IMR-90 (cell line): ENCODE measurements at regions not wholly inside any gene's neighbourhood (a gene's known extent, or its start where the extent isn't known, plus 50 kb on each side); places are given as distances from the start of the nearest gene placed in this dataset.
A peak's percentile ranks its signal among the peaks of the same experiment; 100 is the strongest.

Experiments used
- ATAC-seq: fragments of 200-7000 bp; cut with Tn5 transposase; 2 replicates; pipeline ENCODE4 v1.9.1; 2020; ENCODE audit warnings: low read depth, mild to moderate bottlenecking, moderate library complexity
- BruUV-seq: library from RNA; stranded (reverse); fragments of 400-500 nt; replicated peaks from 2 replicates; lab custom pipeline; 2021; lab: Mats Ljungman, UMichigan
- CTCF ChIA-PET: fragments of 300-600 bp; formaldehyde crosslinking; extraction: SDS; loops from one replicate; lab custom pipeline; 2021; ENCODE audit warnings: antibody characterized with exemption; lab: Yijun Ruan, JAX
- POLR2A ChIA-PET: fragments of 300-600 bp; sonication (Branson Sonifier 250); formaldehyde crosslinking; loops from one replicate; lab custom pipeline; 2022; ENCODE audit warnings: antibody characterized with exemption; ENCODE audit not compliant: unreplicated experiment; lab: Charles Lee
- DNase-seq: peaks from one replicate; pipeline ENCODE4 v3.0.0; 2013
- H2AFZ ChIP-seq: replicated peaks from 2 replicates; pipeline ENCODE3; 2013; ENCODE audit warnings: low read length, mild to moderate bottlenecking; ENCODE audit not compliant: poor library complexity
- H2AK5ac ChIP-seq: 2 replicates; pipeline ENCODE4 v1.6.1; 2013; ENCODE audit warnings: low read depth, low read length, inconsistent platforms
- H2AK9ac ChIP-seq: replicated peaks from 2 replicates; pipeline ENCODE3; 2013; ENCODE audit warnings: mild to moderate bottlenecking, low read depth, low read length, moderate library complexity; ENCODE audit not compliant: poor library complexity
- H2BK120ac ChIP-seq: 2 replicates; pipeline ENCODE4 v1.6.1; 2013; ENCODE audit warnings: low read depth, low read length, inconsistent platforms
- H2BK15ac ChIP-seq: 3 replicates; pipeline ENCODE4 v1.6.1; 2013; ENCODE audit warnings: low read depth, low read length, inconsistent platforms
- H2BK20ac ChIP-seq: 2 replicates; pipeline ENCODE4 v1.6.1; 2013; ENCODE audit warnings: low read depth, mild to moderate bottlenecking, inconsistent platforms, low read length, moderate library complexity
- H2BK5ac ChIP-seq: 2 replicates; pipeline ENCODE4 v1.6.1; 2013; ENCODE audit warnings: mild to moderate bottlenecking, low read depth, low read length, inconsistent platforms; ENCODE audit not compliant: poor library complexity, severe bottlenecking
- H3K14ac ChIP-seq: replicated peaks from 2 replicates; pipeline ENCODE4 v1.6.1; 2013; ENCODE audit warnings: low read depth, low read length, inconsistent platforms
- H3K18ac ChIP-seq: 2 replicates; pipeline ENCODE4 v1.6.1; 2013; ENCODE audit warnings: low read depth, low read length, control low read depth
- H3K23ac ChIP-seq: 2 replicates; pipeline ENCODE4 v1.6.1; 2013; ENCODE audit warnings: low read depth, low read length, inconsistent platforms
- H3K27ac ChIP-seq: 2 replicates; pipeline ENCODE4 v1.5.1; 2013; ENCODE audit warnings: mild to moderate bottlenecking, control low read depth, low read length; ENCODE audit not compliant: insufficient read depth
- H3K27me3 ChIP-seq: 2 replicates; pipeline ENCODE4 v1.6.1; 2013; ENCODE audit warnings: low read length; ENCODE audit not compliant: control insufficient read depth, insufficient read depth
- H3K36me3 ChIP-seq: 2 replicates; pipeline ENCODE4 v1.6.1; 2013; ENCODE audit warnings: low read length, mixed read lengths; ENCODE audit not compliant: control insufficient read depth, insufficient read depth
- H3K4ac ChIP-seq: 2 replicates; pipeline ENCODE4 v1.6.1; 2013; ENCODE audit warnings: low read depth, low read length, inconsistent platforms
- H3K4me1 ChIP-seq: 2 replicates; pipeline ENCODE4 v1.6.1; 2013; ENCODE audit warnings: low read length, mixed read lengths; ENCODE audit not compliant: control insufficient read depth, insufficient read depth
- H3K4me2 ChIP-seq: 2 replicates; pipeline ENCODE4 v1.6.1; 2013; ENCODE audit warnings: low read depth, mild to moderate bottlenecking, control low read depth, low read length, moderate library complexity
- H3K4me3 ChIP-seq: 2 replicates; pipeline ENCODE4 v1.5.1; 2013; ENCODE audit warnings: low read depth, mild to moderate bottlenecking, control low read depth, low read length, moderate library complexity; ENCODE audit not compliant: insufficient read depth
- H3K56ac ChIP-seq: 2 replicates; pipeline ENCODE4 v1.6.1; 2013; ENCODE audit warnings: low read length, inconsistent platforms; ENCODE audit not compliant: insufficient read depth; ENCODE audit errors: extremely low read depth
- H3K79me1 ChIP-seq, 2 experiments: 2 replicates each; pipeline ENCODE4 v1.6.1; 2013; ENCODE audit warnings: low read length in 2 of 2, inconsistent platforms in 1 of 2, low read depth in 1 of 2
- H3K9ac ChIP-seq: 2 replicates; pipeline ENCODE4 v1.6.1; 2013; ENCODE audit warnings: low read depth, low read length, control low read depth
- H3K9me1 ChIP-seq: 2 replicates; pipeline ENCODE4 v1.6.1; 2013; ENCODE audit warnings: low read length, inconsistent platforms; ENCODE audit not compliant: insufficient read depth
- H3K9me3 ChIP-seq: 2 replicates; pipeline ENCODE4 v1.6.1; 2013; ENCODE audit warnings: low read length; ENCODE audit not compliant: control insufficient read depth, insufficient read depth
- H4K20me1 ChIP-seq: 2 replicates; pipeline ENCODE4 v1.6.1; 2013; ENCODE audit warnings: low read length, inconsistent platforms; ENCODE audit not compliant: insufficient read depth
- H4K5ac ChIP-seq: 2 replicates; pipeline ENCODE4 v1.6.1; 2013; ENCODE audit warnings: mild to moderate bottlenecking, low read depth, low read length, control low read depth
- H4K8ac ChIP-seq, 2 experiments: 2 replicates each; pipeline ENCODE4 v1.6.1; 2013; ENCODE audit warnings: low read depth in 2 of 2, low read length in 2 of 2, control low read depth in 1 of 2, inconsistent platforms in 1 of 2
- H4K91ac ChIP-seq: 2 replicates; pipeline ENCODE4 v1.6.1; 2013; ENCODE audit warnings: low read depth, low read length, inconsistent platforms; ENCODE audit not compliant: insufficient read depth
- BHLHE40 ChIP-seq: fragments of 150-350 bp; IDR thresholded peaks from 2 replicates; pipeline ENCODE4 v1.6.1; 2016; ENCODE audit warnings: mild to moderate bottlenecking, low read depth, low read length
- CEBPB ChIP-seq: IDR thresholded peaks from 2 replicates; pipeline ENCODE4 v1.6.1; 2012; ENCODE audit warnings: low read depth, low read length, improper control_type of control experiment
- MXI1 ChIP-seq: IDR thresholded peaks from 2 replicates; pipeline ENCODE4 v1.6.1; 2012; ENCODE audit warnings: low read depth, mild to moderate bottlenecking, low read length, moderate library complexity, borderline replicate concordance
- RAD21 ChIP-seq: IDR thresholded peaks from 2 replicates; pipeline ENCODE4 v1.6.1; 2012; ENCODE audit warnings: low read length, improper control_type of control experiment
- RCOR1 ChIP-seq: IDR thresholded peaks from 2 replicates; pipeline ENCODE4 v1.6.1; 2012; ENCODE audit warnings: mild to moderate bottlenecking, low read length, improper control_type of control experiment; ENCODE audit not compliant: insufficient replicate concordance
- SMC3 ChIP-seq: fragments of 150-350 bp; IDR thresholded peaks from 2 replicates; pipeline ENCODE4 v1.6.1; 2016; ENCODE audit warnings: low read depth, mild to moderate bottlenecking, antibody characterized with exemption, low read length, moderate library complexity
- dilution Hi-C: fragments of 300-500 bp; cut with HindIII; formaldehyde crosslinking; loops from one replicate; pipeline ENCODE4 v1.14.3; 2018; ENCODE audit warnings: low sequenced_read_pairs; ENCODE audit not compliant: unreplicated experiment
- in situ Hi-C: fragments of 300-500 bp; cut with MboI; formaldehyde crosslinking; loops from 3 replicates; pipeline ENCODE4 v1.14.3; 2019; ENCODE audit warnings: low sequenced_read_pairs, inconsistent platforms, mixed read lengths
- intact Hi-C: fragments of 100-400 bp; cut with micrococcal nuclease; formaldehyde crosslinking; loops from 2 replicates; pipeline ENCODE4 v1.10.0; 2022
- TF ChIP-seq, protein P1 (sequence below): conservative IDR thresholded peaks from 2 replicates; pipeline ENCODE4 v1.5.1; 2012; ENCODE audit warnings: mild to moderate bottlenecking, low read depth, low read length, improper control_type of control experiment

DNA sequence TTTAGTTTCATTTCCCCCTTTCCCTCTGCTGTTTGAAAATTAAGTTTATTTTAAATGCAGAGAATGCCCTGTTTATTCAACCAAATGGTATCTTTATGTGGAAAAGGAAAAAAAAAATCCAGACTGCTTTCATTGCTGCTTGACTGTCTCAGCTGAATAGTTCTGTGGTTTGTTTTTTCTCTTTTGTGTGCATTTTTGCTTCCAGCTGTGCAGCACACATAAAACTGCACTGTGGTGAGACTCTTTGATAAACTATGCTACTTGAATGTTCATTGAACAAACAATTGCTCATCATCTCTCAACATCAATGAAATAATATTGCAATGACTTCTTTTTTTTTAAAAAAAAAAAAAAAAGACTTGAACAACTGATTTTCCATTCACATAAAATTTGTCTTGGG is 78.6 kb upstream of the GLI3 start:
- H2BK120ac ChIP-seq = no peak overlapping the region
- ChIA-PET POLR2A (no interaction called here), CTCF (interaction anchor here (0.6 kb wide), 1 partner anchor 225 kb away, joined by 3 read pairs; no protein-coding TSS in a partner anchor)
- no peak overlapping the region for H4K5ac ChIP-seq
- intact Hi-C loops (no loop called here), in situ Hi-C loops (no loop called here), dilution Hi-C loops (no loop called here)
- no peak overlapping the region for H3K23ac ChIP-seq
- H4K20me1 ChIP-seq = no peaks in the 10 kb centered on the region
- peak; percentile 53 for ATAC-seq
- peaks cover 2% of the 10 kb centered on the region; the same call in 1 of the 2 replicates for H3K9me3 ChIP-seq
- H3K4me3 ChIP-seq = no peak overlapping the region
- H2AFZ ChIP-seq = no peak overlapping the region
- peak; percentile 1 for DNase-seq
- no TSS peak for BruUV-seq
- no peak overlapping the region for H2BK20ac ChIP-seq
- H3K14ac ChIP-seq = no peak overlapping the region
- H2BK15ac ChIP-seq = no peak overlapping the region
- TF ChIP-seq CEBPB (no peak), RCOR1 (no peak), SMC3 (no peak), BHLHE40 (no peak), RAD21 (no peak), MXI1 (no peak)
- TF ChIP-seq, protein P1, sequence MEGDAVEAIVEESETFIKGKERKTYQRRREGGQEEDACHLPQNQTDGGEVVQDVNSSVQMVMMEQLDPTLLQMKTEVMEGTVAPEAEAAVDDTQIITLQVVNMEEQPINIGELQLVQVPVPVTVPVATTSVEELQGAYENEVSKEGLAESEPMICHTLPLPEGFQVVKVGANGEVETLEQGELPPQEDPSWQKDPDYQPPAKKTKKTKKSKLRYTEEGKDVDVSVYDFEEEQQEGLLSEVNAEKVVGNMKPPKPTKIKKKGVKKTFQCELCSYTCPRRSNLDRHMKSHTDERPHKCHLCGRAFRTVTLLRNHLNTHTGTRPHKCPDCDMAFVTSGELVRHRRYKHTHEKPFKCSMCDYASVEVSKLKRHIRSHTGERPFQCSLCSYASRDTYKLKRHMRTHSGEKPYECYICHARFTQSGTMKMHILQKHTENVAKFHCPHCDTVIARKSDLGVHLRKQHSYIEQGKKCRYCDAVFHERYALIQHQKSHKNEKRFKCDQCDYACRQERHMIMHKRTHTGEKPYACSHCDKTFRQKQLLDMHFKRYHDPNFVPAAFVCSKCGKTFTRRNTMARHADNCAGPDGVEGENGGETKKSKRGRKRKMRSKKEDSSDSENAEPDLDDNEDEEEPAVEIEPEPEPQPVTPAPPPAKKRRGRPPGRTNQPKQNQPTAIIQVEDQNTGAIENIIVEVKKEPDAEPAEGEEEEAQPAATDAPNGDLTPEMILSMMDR = no peak
- H3K36me3 ChIP-seq = no peaks in the 10 kb centered on the region
- H3K4me1 ChIP-seq = no peaks in the 10 kb centered on the region
- H3K9me1 ChIP-seq = no peaks in the 10 kb centered on the region
- no peak overlapping the region for H3K18ac ChIP-seq
- H2BK5ac ChIP-seq = no peak overlapping the region
- no peak overlapping the region for H4K91ac ChIP-seq
- H2AK5ac ChIP-seq = no peak overlapping the region
- no peak overlapping the region for H3K9ac ChIP-seq
- H3K4me2 ChIP-seq = no peak overlapping the region
- no peak overlapping the region for H2AK9ac ChIP-seq
- H3K79me1 ChIP-seq = no peaks in the 10 kb centered on the region
- no peak overlapping the region for H4K8ac ChIP-seq
- no peak overlapping the region for H3K56ac ChIP-seq
- H3K4ac ChIP-seq = no peak overlapping the region
- no peak overlapping the region for H3K27ac ChIP-seq
- peaks cover 4% of the 10 kb centered on the region for H3K27me3 ChIP-seq
